ENCODE measurements at regions not wholly inside any gene's neighbourhood (a gene's known extent, or its start where the extent isn't known, plus 50 kb on each side); places are given as distances from the start of the nearest gene placed in this dataset.

DNA sequence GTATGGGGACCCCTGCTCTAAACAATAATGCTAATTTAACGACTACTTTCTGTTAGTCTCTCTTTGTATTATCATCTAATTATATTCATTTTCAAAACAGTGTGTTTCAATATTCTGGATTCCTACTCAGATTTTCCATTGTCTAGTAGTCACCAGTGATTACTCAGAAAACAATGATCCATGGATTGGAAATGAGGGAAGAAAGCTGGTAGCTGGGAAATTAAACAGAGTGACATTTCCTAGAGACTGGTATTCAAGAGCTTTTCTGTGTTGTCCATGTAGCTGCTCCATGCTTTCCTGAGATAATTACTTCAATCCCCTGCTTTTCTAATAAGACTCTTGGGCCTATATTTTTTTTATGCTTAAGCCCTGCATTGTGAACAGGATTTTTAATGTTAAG is 1862.1 kb upstream of the C9orf72 start:
- H3K27ac Mint-ChIP-seq = no peak overlapping the region

More for the DNA sequence above, 1862.1 kb upstream of the C9orf72 start:
- Histone ChIP-seq H3K79me1 (ENCODE audit: insufficient read depth, low read depth, low read length, poor library complexity, severe bottlenecking) (no peaks in the 10 kb centered on the region), H2BK20ac (ENCODE audit: low read depth, low read length, poor library complexity, severe bottlenecking) (no peak overlapping the region), H3K27me3 (ENCODE audit: insufficient read depth, low read length) (no peaks in the 10 kb centered on the region), H4K20me1 (ENCODE audit: control insufficient read depth, insufficient read depth, insufficient read length) (no peaks in the 10 kb centered on the region), H3K4me2 (ENCODE audit: insufficient read depth, insufficient read length, low read length) (no peak overlapping the region), H3K23me2 (ENCODE audit: insufficient read length, low read depth, low read length, poor library complexity, severe bottlenecking) (no peaks in the 10 kb centered on the region), H3K27ac (ENCODE audit: insufficient read length, low read depth, low read length) (no peak overlapping the region), H3K79me2 (ENCODE audit: insufficient read depth, low read length) (no peaks in the 10 kb centered on the region), H3K56ac (ENCODE audit: insufficient read length, low read depth, low read length) (no peak overlapping the region), H2AK5ac (ENCODE audit: insufficient read length, low read length) (no peak overlapping the region), H3T11ph (ENCODE audit: low read length) (no peak overlapping the region), H3K9me3 (ENCODE audit: control insufficient read depth, low read depth, low read length) (no peaks in the 10 kb centered on the region), H3K23ac (ENCODE audit: insufficient read length, low read depth, low read length) (no peak overlapping the region), H3K9ac (ENCODE audit: extremely low read depth, insufficient read length, low read length) (no peak overlapping the region), H2BK5ac (ENCODE audit: insufficient read length, low read length) (no peak overlapping the region), H2BK15ac (ENCODE audit: low read depth, low read length) (no peak overlapping the region), H2BK12ac (ENCODE audit: insufficient read length, low read depth, low read length) (no peak overlapping the region), H2AFZ (ENCODE audit: low read length) (no peak overlapping the region), H3K18ac (ENCODE audit: insufficient read length, low read depth, low read length) (no peak overlapping the region), H3K4ac (ENCODE audit: low read depth, low read length) (no peak overlapping the region), H4K8ac (replicated peaks; ENCODE audit: insufficient read length, low read depth, low read length) (no peak overlapping the region), H4K5ac (ENCODE audit: insufficient read length, low read depth, low read length) (no peak overlapping the region), H2BK120ac (ENCODE audit: low read depth, low read length, poor library complexity, severe bottlenecking) (no peak overlapping the region), H3K14ac (ENCODE audit: insufficient read depth, low read length) (no peak overlapping the region), H3K4me1 (ENCODE audit: insufficient read depth, low read length) (peaks cover 2% of the 10 kb centered on the region; the same call in 1 of the 2 replicates), H4K91ac (ENCODE audit: insufficient read length, low read depth, low read length) (no peak overlapping the region)
- Mint-ChIP-seq H3K36me3 (ENCODE audit: insufficient read depth in 1 of 3, low read depth in 3 of 3) (peaks cover 0 to 3% (median 0%) of the 10 kb centered on the region in 3 experiments; a peak in 1 of 7 replicates), H3K4me3 (no peak overlapping the region), H3K4me1 (peaks cover 0 to 4% of the 10 kb centered on the region in 2 experiments; a peak in 1 of 4 replicates), H3K9me3 (no peaks in the 10 kb centered on the region; a peak in 1 of 5 replicates), H3K27me3 (ENCODE audit: low read depth) (no peaks in the 10 kb centered on the region)
- TF ChIP-seq CTCF (conservative IDR thresholded peaks at IDR 0.05) = no peak
- no CpG with 5 or more reads among the region's 1 CpG for WGBS (ENCODE audit: extremely low coverage, insufficient read length, low lambda C conversion rate)
- no peak for DNase-seq

All from H9 (cell line).